ENCODE measurements at regions not wholly inside any gene's neighbourhood (a gene's known extent, or its start where the extent isn't known, plus 50 kb on each side); places are given as distances from the start of the nearest gene placed in this dataset.

GRCh38 chr11:121807051-121807450 is 309.0 kb downstream of the BLID start:
- Mint-ChIP-seq H3K4me1 (ENCODE audit: low read depth) (peaks cover 17% of the 10 kb centered on the region), H3K9me3 (ENCODE audit: low read depth) (peaks cover 9% of the 10 kb centered on the region), H3K36me3 (ENCODE audit: low read depth) (peaks cover 3% of the 10 kb centered on the region), H3K27me3 (ENCODE audit: low read depth) (no peaks in the 10 kb centered on the region), H3K4me3 (ENCODE audit: unreplicated experiment) (no peak overlapping the region), H3K27ac (ENCODE audit: unreplicated experiment) (no peak overlapping the region)
- no peak for TF ChIP-seq CTCF (IDR thresholded peaks at IDR 0.05)
- no peak for DNase-seq (ENCODE audit: low spot score)

- Mint-ChIP-seq H3K27me3 (ENCODE audit: low read depth) (no peaks in the 10 kb centered on the region), H3K9me3 (ENCODE audit: low read depth) (peaks cover 7% of the 10 kb centered on the region), H3K27ac (ENCODE audit: unreplicated experiment) (no peak overlapping the region), H3K4me3 (ENCODE audit: unreplicated experiment) (no peak overlapping the region), H3K4me1 (ENCODE audit: low read depth) (peaks cover 33% of the 10 kb centered on the region), H3K36me3 (ENCODE audit: low read depth) (no peaks in the 10 kb centered on the region)
- DNase-seq (ENCODE audit: low spot score): no peak
- TF ChIP-seq CTCF (IDR thresholded peaks at IDR 0.05): no peak
These were observed 313.5 kb downstream of the BLID start for GRCh38 chr11:121802542-121802941.

- H3K4me3 Mint-ChIP-seq (ENCODE audit: unreplicated experiment): no peak overlapping the region
- no peak for TF ChIP-seq CTCF (IDR thresholded peaks at IDR 0.05)
- H3K9me3 Mint-ChIP-seq (ENCODE audit: low read depth): peaks cover 7% of the 10 kb centered on the region
- no peak for DNase-seq (ENCODE audit: low spot score)
- H3K27me3 Mint-ChIP-seq (ENCODE audit: low read depth): no peaks in the 10 kb centered on the region
- no peaks in the 10 kb centered on the region for H3K36me3 Mint-ChIP-seq (ENCODE audit: low read depth)
- H3K4me1 Mint-ChIP-seq (ENCODE audit: low read depth): peaks cover 33% of the 10 kb centered on the region
- no peak overlapping the region for H3K27ac Mint-ChIP-seq (ENCODE audit: unreplicated experiment)
These were observed 314.2 kb downstream of the BLID start for GRCh38 chr11:121801781-121802180.

- Mint-ChIP-seq H3K9me3 (ENCODE audit: low read depth) (peaks cover 7% of the 10 kb centered on the region), H3K4me3 (ENCODE audit: unreplicated experiment) (no peak overlapping the region), H3K4me1 (ENCODE audit: low read depth) (peaks cover 33% of the 10 kb centered on the region), H3K27me3 (ENCODE audit: low read depth) (no peaks in the 10 kb centered on the region), H3K27ac (ENCODE audit: unreplicated experiment) (peak overlapping the region; percentile 45), H3K36me3 (ENCODE audit: low read depth) (no peaks in the 10 kb centered on the region)
- TF ChIP-seq CTCF (IDR thresholded peaks at IDR 0.05): no peak
- no peak for DNase-seq (ENCODE audit: low spot score)
These were observed 314.6 kb downstream of the BLID start for GRCh38 chr11:121801394-121801748.

GRCh38 chr11:121800731-121801393 is 315.2 kb downstream of the BLID start:
- Mint-ChIP-seq H3K36me3 (ENCODE audit: low read depth) (no peaks in the 10 kb centered on the region), H3K4me3 (ENCODE audit: unreplicated experiment) (no peak overlapping the region), H3K27me3 (ENCODE audit: low read depth) (no peaks in the 10 kb centered on the region), H3K27ac (ENCODE audit: unreplicated experiment) (peak overlapping the region; percentile 63), H3K4me1 (ENCODE audit: low read depth) (peaks cover 33% of the 10 kb centered on the region), H3K9me3 (ENCODE audit: low read depth) (peaks cover 7% of the 10 kb centered on the region)
- TF ChIP-seq CTCF (IDR thresholded peaks at IDR 0.05): no peak
- no peak for DNase-seq (ENCODE audit: low spot score)

All from chondrocyte (in vitro differentiated cells).